ENCODE measurements at regions not wholly inside any gene's neighbourhood (a gene's known extent, or its start where the extent isn't known, plus 50 kb on each side); places are given as distances from the start of the nearest gene placed in this dataset.
"Not testable (repeated sequence)": the region's sequence is repeated elsewhere in the genome, so short reads cannot be mapped to it uniquely, and the experiment has no call there.

DNA sequence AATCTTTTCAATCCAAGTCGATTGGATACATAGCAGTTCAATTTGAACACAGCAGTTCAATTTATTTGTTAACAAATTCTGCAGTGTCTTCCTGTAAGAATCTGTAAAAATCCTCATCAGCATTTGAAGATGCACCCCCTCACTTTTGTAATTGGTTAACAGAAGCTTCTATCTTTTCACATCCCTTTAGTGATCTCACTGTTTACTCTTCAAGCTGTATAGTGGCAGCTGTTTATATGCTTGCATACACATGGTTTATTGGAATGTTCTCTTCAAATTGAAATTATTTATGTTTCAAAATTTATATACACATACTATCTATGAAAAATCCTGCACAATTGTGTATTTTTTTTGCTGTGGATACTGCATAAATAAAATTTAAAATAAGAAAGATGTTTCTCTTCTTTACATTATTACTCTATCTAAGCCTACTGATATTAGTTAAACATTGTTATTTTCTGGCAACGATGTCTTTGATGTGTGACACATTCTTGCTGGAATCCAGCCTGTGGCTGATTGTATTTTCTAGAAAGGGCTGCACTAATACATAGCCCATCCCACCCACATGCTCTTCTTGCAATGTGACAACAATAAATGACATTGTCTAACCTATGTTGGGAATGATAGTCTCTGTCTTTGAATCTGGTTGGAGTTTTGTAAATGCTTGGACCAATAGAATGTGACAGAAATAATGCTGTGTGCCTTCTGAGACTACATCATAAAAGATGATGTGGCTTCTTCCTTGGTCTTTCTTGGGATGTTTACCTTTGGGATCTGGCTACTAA is 573.0 kb downstream of the CD109 start:
- ATAC-seq (no peak), DNase-seq (no peak)
- no peaks in the 10 kb centered on the region for H3K36me3 ChIP-seq
- no peak overlapping the region for H3K4me3 ChIP-seq
- H3K4me1 ChIP-seq = no peaks in the 10 kb centered on the region
- intact Hi-C loops (cut with DNase I) = no loop called here
- H3K27me3 ChIP-seq (ENCODE audit: low read depth) = no peaks in the 10 kb centered on the region
- TF ChIP-seq, protein P1, sequence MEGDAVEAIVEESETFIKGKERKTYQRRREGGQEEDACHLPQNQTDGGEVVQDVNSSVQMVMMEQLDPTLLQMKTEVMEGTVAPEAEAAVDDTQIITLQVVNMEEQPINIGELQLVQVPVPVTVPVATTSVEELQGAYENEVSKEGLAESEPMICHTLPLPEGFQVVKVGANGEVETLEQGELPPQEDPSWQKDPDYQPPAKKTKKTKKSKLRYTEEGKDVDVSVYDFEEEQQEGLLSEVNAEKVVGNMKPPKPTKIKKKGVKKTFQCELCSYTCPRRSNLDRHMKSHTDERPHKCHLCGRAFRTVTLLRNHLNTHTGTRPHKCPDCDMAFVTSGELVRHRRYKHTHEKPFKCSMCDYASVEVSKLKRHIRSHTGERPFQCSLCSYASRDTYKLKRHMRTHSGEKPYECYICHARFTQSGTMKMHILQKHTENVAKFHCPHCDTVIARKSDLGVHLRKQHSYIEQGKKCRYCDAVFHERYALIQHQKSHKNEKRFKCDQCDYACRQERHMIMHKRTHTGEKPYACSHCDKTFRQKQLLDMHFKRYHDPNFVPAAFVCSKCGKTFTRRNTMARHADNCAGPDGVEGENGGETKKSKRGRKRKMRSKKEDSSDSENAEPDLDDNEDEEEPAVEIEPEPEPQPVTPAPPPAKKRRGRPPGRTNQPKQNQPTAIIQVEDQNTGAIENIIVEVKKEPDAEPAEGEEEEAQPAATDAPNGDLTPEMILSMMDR (IDR thresholded peaks at IDR 0.05) = no peak
- no peaks in the 10 kb centered on the region for H3K9me3 ChIP-seq
- no peak overlapping the region for H3K27ac ChIP-seq

DNA sequence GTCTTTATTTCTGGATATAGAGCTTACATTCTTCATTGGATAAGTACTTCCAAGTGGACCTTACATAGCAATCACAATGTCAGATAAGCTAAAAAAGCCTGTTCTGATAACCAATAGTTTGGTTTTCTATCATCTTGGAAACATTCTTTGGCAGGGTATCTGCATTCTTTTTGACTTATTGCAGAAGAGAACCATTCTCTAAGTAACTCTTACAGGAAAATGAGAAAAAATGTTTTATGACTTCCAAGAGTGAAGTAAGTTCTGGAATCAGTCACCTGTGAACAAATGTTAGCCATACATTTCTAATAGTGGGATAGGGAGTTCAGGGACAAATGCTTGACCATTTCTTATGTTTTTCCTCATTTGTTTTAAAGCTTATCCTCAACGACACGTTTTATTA is 564.0 kb downstream of the CD109 start:
- ATAC-seq (no peak), DNase-seq (no peak)
- H3K4me1 ChIP-seq = no peaks in the 10 kb centered on the region
- H3K27me3 ChIP-seq (ENCODE audit: low read depth) = no peaks in the 10 kb centered on the region
- H3K36me3 ChIP-seq = no peaks in the 10 kb centered on the region
- H3K4me3 ChIP-seq = no peak overlapping the region
- TF ChIP-seq, protein P1 (IDR thresholded peaks at IDR 0.05) = no peak
- H3K27ac ChIP-seq = no peak overlapping the region
- intact Hi-C loops (cut with DNase I) = no loop called here
- no peaks in the 10 kb centered on the region for H3K9me3 ChIP-seq

DNA sequence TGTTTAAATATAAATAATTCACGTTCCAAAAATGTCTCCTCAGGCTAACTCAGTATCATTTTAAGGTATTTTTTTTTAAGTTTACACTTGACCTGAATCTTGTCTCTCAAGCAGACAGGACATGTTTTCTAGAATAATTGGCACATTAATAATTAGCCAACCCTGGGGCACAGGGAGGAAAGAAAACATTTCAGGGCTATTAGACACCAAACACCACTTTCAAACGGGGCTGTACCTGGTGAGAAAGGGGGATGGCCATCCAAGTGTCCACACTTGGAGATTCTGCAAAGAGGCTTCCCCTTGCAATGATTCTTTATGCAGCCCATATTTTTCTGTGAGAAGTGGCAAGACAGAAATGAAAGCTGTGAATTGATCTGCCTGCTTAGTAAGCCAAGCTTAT is 560.8 kb downstream of the CD109 start:
- Histone ChIP-seq H3K27me3 (ENCODE audit: low read depth) (no peaks in the 10 kb centered on the region), H3K9me3 (no peaks in the 10 kb centered on the region), H3K4me1 (no peaks in the 10 kb centered on the region), H3K4me3 (no peak overlapping the region), H3K36me3 (no peaks in the 10 kb centered on the region), H3K27ac (no peak overlapping the region)
- ATAC-seq = no peak
- no peak for DNase-seq
- intact Hi-C loops (cut with DNase I) = no loop called here
- TF ChIP-seq, protein P1 (IDR thresholded peaks at IDR 0.05) = no peak

DNA sequence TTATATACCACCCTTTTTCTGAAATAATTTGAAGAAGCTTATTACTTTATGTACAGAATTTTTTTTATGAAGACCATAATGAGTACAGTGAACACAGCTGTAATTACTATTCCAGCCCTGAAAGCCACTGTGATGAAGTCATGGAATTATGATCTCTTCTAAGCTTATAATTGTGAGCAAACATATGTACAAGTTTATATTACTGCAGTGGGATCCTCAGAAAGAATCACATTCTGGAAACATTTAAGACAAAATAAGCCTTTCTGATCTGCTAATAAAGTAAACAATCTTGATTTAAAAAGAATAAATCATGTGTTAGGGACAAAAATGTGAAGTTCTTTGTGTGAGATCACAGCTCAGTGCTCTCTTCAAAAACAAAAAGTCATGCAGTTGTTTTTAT is 560.4 kb downstream of the CD109 start:
- Histone ChIP-seq H3K27me3 (ENCODE audit: low read depth) (no peaks in the 10 kb centered on the region), H3K36me3 (no peaks in the 10 kb centered on the region), H3K4me3 (no peak overlapping the region), H3K9me3 (no peaks in the 10 kb centered on the region), H3K27ac (no peak overlapping the region), H3K4me1 (no peaks in the 10 kb centered on the region)
- TF ChIP-seq, protein P1 (IDR thresholded peaks at IDR 0.05) = no peak
- DNase-seq = no peak
- intact Hi-C loops (cut with DNase I) = no loop called here
- no peak for ATAC-seq

DNA sequence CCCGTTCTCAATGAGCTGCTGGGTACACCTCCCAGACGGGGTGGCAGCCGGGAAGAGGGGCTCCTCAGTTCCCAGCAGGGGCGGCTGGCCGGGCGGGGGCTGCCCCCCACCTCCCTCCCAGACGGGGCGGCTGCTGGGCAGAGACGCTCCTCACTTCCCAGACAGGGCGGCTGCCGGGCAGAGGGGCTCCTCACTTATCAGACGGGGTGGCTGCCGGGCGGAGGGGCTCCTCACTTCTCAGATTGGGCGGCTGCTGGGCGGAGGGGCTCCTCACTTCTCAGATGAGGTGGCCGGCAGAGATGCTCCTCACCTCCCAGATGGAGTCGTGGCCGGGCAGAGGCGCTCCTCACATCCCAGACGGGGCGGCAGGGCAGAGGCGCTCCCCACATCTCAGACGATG is 559.0 kb downstream of the CD109 start:
- H3K4me1 ChIP-seq; H3K27me3 ChIP-seq (ENCODE audit: low read depth); H3K36me3 ChIP-seq; ATAC-seq; DNase-seq; H3K27ac ChIP-seq; H3K9me3 ChIP-seq; intact Hi-C loops (cut with DNase I); H3K4me3 ChIP-seq: not testable (repeated sequence)

DNA sequence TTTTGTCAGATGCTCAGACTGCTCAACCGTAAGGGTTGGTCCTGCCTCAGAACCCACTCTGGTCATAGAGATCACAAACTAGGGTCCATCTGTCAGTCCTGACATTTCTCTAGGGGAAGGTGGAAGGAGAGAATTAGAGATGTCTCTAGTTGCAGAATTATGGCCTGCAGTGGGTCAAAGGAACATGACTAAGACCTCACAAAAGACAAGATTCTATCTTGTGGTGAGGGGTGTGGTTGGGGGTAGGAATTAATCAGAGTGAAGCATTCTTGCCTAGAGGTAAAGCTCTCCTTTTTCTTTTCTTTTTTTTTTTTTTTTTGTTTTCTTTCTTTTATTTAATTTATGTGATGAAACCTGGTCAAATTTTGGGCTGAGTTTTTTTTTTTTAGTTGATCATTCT is 558.1 kb downstream of the CD109 start:
- DNase-seq; ATAC-seq; H3K9me3 ChIP-seq; H3K27ac ChIP-seq; H3K27me3 ChIP-seq (ENCODE audit: low read depth); intact Hi-C loops (cut with DNase I); H3K4me3 ChIP-seq; H3K4me1 ChIP-seq; H3K36me3 ChIP-seq: not testable (repeated sequence)
